PC-3 (cell line): ENCODE measurements at regions not wholly inside any gene's neighbourhood (a gene's known extent, or its start where the extent isn't known, plus 50 kb on each side); places are given as distances from the start of the nearest gene placed in this dataset.

Experiments used
- ATAC-seq: fragments of 200-7000 bp; cut with Tn5 transposase; 2 replicates; pipeline ENCODE4 v1.9.1; 2020; ENCODE audit warnings: mild to moderate bottlenecking, moderate library complexity
- BruUV-seq: library from RNA; stranded (reverse); fragments of 400-500 nt; replicated peaks from 2 replicates; lab custom pipeline; 2021; lab: Mats Ljungman, UMichigan
- CTCF ChIA-PET: fragments of 300-600 bp; sonication (Branson Sonifier 250); formaldehyde crosslinking; loops from one replicate; lab custom pipeline; 2022; ENCODE audit warnings: antibody characterized with exemption; lab: Charles Lee
- POLR2A ChIA-PET: fragments of 300-600 bp; sonication (Branson Sonifier 250); formaldehyde crosslinking; loops from one replicate; lab custom pipeline; 2022; ENCODE audit warnings: antibody characterized with exemption; ENCODE audit not compliant: unreplicated experiment; lab: Charles Lee
- DNase-seq: peaks from one replicate; pipeline ENCODE4 v3.0.0-alpha.2; 2015
- H2AFZ ChIP-seq: fragments of 300-600 bp; sonication (generic); 2 replicates; pipeline ENCODE4 v1.6.0; 2016; ENCODE audit warnings: antibody characterized with exemption, low read length
- H3F3A ChIP-seq: fragments of 300-600 bp; sonication (generic); one replicate; pipeline ENCODE4 v1.6.0; 2017; ENCODE audit warnings: antibody characterized with exemption, low read length, control low read depth, mild to moderate bottlenecking; ENCODE audit not compliant: unreplicated experiment
- H3K27ac ChIP-seq: fragments of 300-600 bp; sonication (generic); 2 replicates; pipeline ENCODE4 v1.5.1; 2016; ENCODE audit warnings: mild to moderate bottlenecking, low read length
- H3K27me3 ChIP-seq: fragments of 300-600 bp; sonication (generic); 2 replicates; pipeline ENCODE4 v1.6.1; 2016; ENCODE audit warnings: low read length, mixed read lengths
- H3K36me3 ChIP-seq: fragments of 300-600 bp; sonication (generic); 2 replicates; pipeline ENCODE4 v1.6.1; 2016; ENCODE audit warnings: low read depth, mixed run types, low read length, mixed read lengths
- H3K4me1 ChIP-seq: fragments of 300-600 bp; sonication (generic); 2 replicates; pipeline ENCODE4 v1.5.1; 2016; ENCODE audit warnings: low read length; ENCODE audit not compliant: insufficient read depth
- H3K4me2 ChIP-seq: fragments of 300-600 bp; sonication (generic); 2 replicates; pipeline ENCODE4 v1.6.0; 2016; ENCODE audit warnings: low read length
- H3K4me3 ChIP-seq: fragments of 300-600 bp; sonication (generic); 2 replicates; pipeline ENCODE4 v1.5.1; 2016; ENCODE audit warnings: mild to moderate bottlenecking, low read length, mixed read lengths
- H3K79me2 ChIP-seq: fragments of 300-600 bp; sonication (generic); 2 replicates; pipeline ENCODE4 v1.6.1; 2017; ENCODE audit warnings: low read length, mixed read lengths
- H3K9ac ChIP-seq: fragments of 300-600 bp; sonication (generic); 2 replicates; pipeline ENCODE4 v1.6.0; 2016; ENCODE audit warnings: mild to moderate bottlenecking, low read length
- H3K9me2 ChIP-seq: fragments of 300-600 bp; sonication (generic); replicated peaks from 2 replicates; pipeline ENCODE4 v1.6.1; 2016; ENCODE audit warnings: mixed run types, low read length, mixed read lengths
- H3K9me3 ChIP-seq: fragments of 300-600 bp; sonication (generic); 2 replicates; pipeline ENCODE4 v1.6.1; 2016; ENCODE audit warnings: low read length, mixed read lengths
- H4K20me1 ChIP-seq: fragments of 300-600 bp; sonication (generic); 2 replicates; pipeline ENCODE4 v1.6.1; 2016; ENCODE audit warnings: low read length, mixed read lengths
- EZH2 ChIP-seq: fragments of 300-600 bp; sonication (generic); IDR thresholded peaks from one replicate; pipeline ENCODE4 v1.6.1; 2017; ENCODE audit warnings: antibody characterized with exemption, mild to moderate bottlenecking, low read length; ENCODE audit not compliant: unreplicated experiment
- EZH2phosphoT487 ChIP-seq: fragments of 300-600 bp; sonication (generic); IDR thresholded peaks from 2 replicates; pipeline ENCODE4 v1.6.1; 2018; ENCODE audit warnings: mild to moderate bottlenecking, antibody characterized with exemption, low read length, borderline replicate concordance
- intact Hi-C: fragments of 100-400 bp; cut with micrococcal nuclease; formaldehyde crosslinking; loops from 2 replicates; pipeline ENCODE4 v1.9.0; 2023
- TF ChIP-seq, protein P1 (sequence below): fragments of 300-600 bp; sonication (generic); conservative IDR thresholded peaks from 2 replicates; pipeline ENCODE4 v1.5.1; 2017; ENCODE audit warnings: antibody characterized with exemption, low read depth, mild to moderate bottlenecking, low read length

DNA sequence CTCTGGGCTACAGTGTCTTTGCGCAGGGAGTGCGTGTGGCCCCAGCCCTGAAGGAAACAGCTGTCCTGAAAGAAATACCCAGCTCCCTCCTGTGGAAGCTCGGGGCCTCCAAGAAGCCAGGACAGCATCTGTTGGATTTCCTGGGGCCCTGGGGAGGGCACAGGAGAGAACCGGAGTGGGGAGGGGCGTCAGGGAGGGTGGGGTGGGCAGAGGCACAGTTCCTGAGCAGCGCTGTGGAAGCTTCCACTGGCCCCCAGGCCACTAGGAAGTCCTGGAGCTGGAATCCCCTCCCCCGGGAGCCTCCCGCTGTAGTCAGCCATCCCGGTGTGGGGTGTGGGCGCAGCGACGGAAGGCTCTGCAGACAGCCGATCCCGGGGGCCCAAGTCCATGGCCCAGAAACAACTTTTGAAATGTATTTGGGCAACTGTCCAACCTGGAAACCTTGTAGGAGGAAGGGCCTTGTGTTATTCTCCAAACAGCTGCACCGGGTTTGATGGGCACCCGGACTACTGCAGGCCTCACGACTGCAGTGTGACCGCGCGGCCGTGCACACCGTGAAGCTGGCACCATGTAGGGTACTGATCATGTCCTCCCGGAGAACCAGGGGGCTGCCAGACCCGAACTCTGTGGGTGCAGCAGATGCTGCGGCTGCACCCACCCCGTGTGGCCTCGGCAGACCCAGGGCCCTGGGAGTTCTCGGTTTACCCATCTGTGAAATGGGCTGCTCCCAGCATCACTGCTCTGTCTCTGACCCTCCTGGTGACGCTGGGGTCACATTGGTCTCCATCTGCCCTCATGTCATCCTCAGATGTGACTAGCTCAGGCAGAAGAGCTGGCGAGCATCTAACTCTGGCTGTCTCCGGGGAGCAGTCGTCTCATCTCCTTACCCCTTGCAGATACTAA is 68.5 kb upstream of the HMX1 start:
- DNase-seq (no peak), ATAC-seq (no peak)
- H3F3A ChIP-seq = no peaks in the 10 kb centered on the region
- TF ChIP-seq, protein P1, sequence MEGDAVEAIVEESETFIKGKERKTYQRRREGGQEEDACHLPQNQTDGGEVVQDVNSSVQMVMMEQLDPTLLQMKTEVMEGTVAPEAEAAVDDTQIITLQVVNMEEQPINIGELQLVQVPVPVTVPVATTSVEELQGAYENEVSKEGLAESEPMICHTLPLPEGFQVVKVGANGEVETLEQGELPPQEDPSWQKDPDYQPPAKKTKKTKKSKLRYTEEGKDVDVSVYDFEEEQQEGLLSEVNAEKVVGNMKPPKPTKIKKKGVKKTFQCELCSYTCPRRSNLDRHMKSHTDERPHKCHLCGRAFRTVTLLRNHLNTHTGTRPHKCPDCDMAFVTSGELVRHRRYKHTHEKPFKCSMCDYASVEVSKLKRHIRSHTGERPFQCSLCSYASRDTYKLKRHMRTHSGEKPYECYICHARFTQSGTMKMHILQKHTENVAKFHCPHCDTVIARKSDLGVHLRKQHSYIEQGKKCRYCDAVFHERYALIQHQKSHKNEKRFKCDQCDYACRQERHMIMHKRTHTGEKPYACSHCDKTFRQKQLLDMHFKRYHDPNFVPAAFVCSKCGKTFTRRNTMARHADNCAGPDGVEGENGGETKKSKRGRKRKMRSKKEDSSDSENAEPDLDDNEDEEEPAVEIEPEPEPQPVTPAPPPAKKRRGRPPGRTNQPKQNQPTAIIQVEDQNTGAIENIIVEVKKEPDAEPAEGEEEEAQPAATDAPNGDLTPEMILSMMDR = no peak
- TF ChIP-seq EZH2phosphoT487 (no peak), EZH2 (no peak)
- no peak overlapping the region for H3K4me2 ChIP-seq
- no peaks in the 10 kb centered on the region for H3K9me3 ChIP-seq
- no peaks in the 10 kb centered on the region for H3K9me2 ChIP-seq
- POLR2A ChIA-PET = no interaction called here
- H3K27me3 ChIP-seq = no peaks in the 10 kb centered on the region
- CTCF ChIA-PET = no interaction called here
- intact Hi-C loops = no loop called here
- H3K79me2 ChIP-seq = no peaks in the 10 kb centered on the region
- BruUV-seq = no TSS peak
- no peaks in the 10 kb centered on the region for H3K4me1 ChIP-seq
- H3K27ac ChIP-seq = no peak overlapping the region
- no peak overlapping the region for H3K9ac ChIP-seq
- no peak overlapping the region for H3K4me3 ChIP-seq
- H2AFZ ChIP-seq = no peak overlapping the region
- no peaks in the 10 kb centered on the region for H3K36me3 ChIP-seq
- H4K20me1 ChIP-seq = no peaks in the 10 kb centered on the region

GRCh38 chr4:8939160-8939839 is 67.7 kb upstream of the HMX1 start:
- no peak for ATAC-seq
- H3K27ac ChIP-seq = no peak overlapping the region
- CTCF ChIA-PET = no interaction called here

More at GRCh38 chr4:8939160-8939839, 67.7 kb upstream of the HMX1 start:
- Histone ChIP-seq H3K9me2 (no peaks in the 10 kb centered on the region), H3K4me1 (no peaks in the 10 kb centered on the region), H3K4me2 (no peak overlapping the region), H3K9me3 (no peaks in the 10 kb centered on the region), H3F3A (no peaks in the 10 kb centered on the region), H3K79me2 (no peaks in the 10 kb centered on the region), H3K27me3 (no peaks in the 10 kb centered on the region), H4K20me1 (no peaks in the 10 kb centered on the region), H3K9ac (no peak overlapping the region), H3K36me3 (no peaks in the 10 kb centered on the region), H2AFZ (no peak overlapping the region), H3K4me3 (no peak overlapping the region)
- POLR2A ChIA-PET = no interaction called here
- intact Hi-C loops = no loop called here
- TF ChIP-seq, protein P1 = no peak
- no peak for TF ChIP-seq EZH2
- TF ChIP-seq EZH2phosphoT487 = no peak
- DNase-seq = no peak
- BruUV-seq = no TSS peak
